HepG2 (cell line): ENCODE measurements at regions not wholly inside any gene's neighbourhood (a gene's known extent, or its start where the extent isn't known, plus 50 kb on each side); places are given as distances from the start of the nearest gene placed in this dataset.
A peak's percentile ranks its signal among the peaks of the same experiment; 100 is the strongest.

Experiments used
- ATAC-seq: fragments of 200-7000 bp; cut with Tn5 transposase; 3 replicates; pipeline ENCODE4 v1.9.1; 2020; ENCODE audit warnings: mild to moderate bottlenecking, moderate library complexity
- BruUV-seq: library from RNA; stranded (reverse); fragments of 400-500 nt; replicated peaks from 2 replicates; lab custom pipeline; 2021; lab: Mats Ljungman, UMichigan
- CTCF ChIA-PET: fragments of 300-600 bp; formaldehyde crosslinking; extraction: SDS; loops from one replicate; lab custom pipeline; 2021; ENCODE audit warnings: low total read pairs, inconsistent platforms, low intra/inter-chr PET ratio; lab: Yijun Ruan, JAX
- POLR2A ChIA-PET: fragments of 350-600 bp; sonication (Branson Sonifier 250); formaldehyde crosslinking; loops from one replicate; lab custom pipeline; 2020; ENCODE audit warnings: antibody characterized with exemption, inconsistent platforms; lab: Yijun Ruan, JAX
- DNase-seq: peaks from one replicate; pipeline ENCODE4 v3.0.0-alpha.2; 2015; ENCODE audit warnings: low spot score
- FAIRE-seq: peaks from 3 replicates; lab custom pipeline; 2011; peaks lifted over from hg19 to GRCh38; lab: Jason Lieb, UNC
- H2AFZ ChIP-seq: one replicate; pipeline ENCODE4 v1.6.1; 2011; ENCODE audit warnings: low read length, inconsistent platforms
- H3K27ac ChIP-seq: fragments of 300-600 bp; 3 replicates; pipeline ENCODE4 v1.8.0; 2011; ENCODE audit warnings: mixed run types, mild to moderate bottlenecking, mixed read lengths, low read length, inconsistent platforms; ENCODE audit not compliant: insufficient read depth; ENCODE audit errors: extremely low read length
- H3K27me3 ChIP-seq, 2 experiments: fragments of 200-600 bp in 1 of 2; 2 replicates in 1 of 2; 3 replicates in 1 of 2; pipeline versions ENCODE4 v1.6.0 to v1.8.0; 2011; ENCODE audit warnings: low read length in 2 of 2, mild to moderate bottlenecking in 2 of 2, moderate library complexity in 2 of 2, inconsistent platforms in 1 of 2; ENCODE audit not compliant: insufficient read depth in 2 of 2, control insufficient read depth in 1 of 2
- H3K36me3 ChIP-seq, 2 experiments: fragments of 200-600 bp in 1 of 2; replicated peaks in 1 of 2; 2 replicates in 1 of 2; 3 replicates in 1 of 2; pipeline versions ENCODE4 v1.5.1 to v1.8.0; 2011; ENCODE audit warnings: low read length in 2 of 2, inconsistent platforms in 1 of 2; ENCODE audit not compliant: insufficient read depth in 2 of 2, control insufficient read depth in 1 of 2
- H3K4me1 ChIP-seq: 2 replicates; pipeline ENCODE4 v1.5.1; 2012; ENCODE audit warnings: low read length, inconsistent platforms; ENCODE audit not compliant: insufficient read depth
- H3K4me2 ChIP-seq: 2 replicates; pipeline ENCODE4 v1.6.0; 2011; ENCODE audit warnings: low read depth, low read length, inconsistent platforms
- H3K4me3 ChIP-seq, 3 experiments: fragments of 200-600 bp in 1 of 3; sonication (generic), shearing (Covaris generic) in 1 of 3; replicated peaks in 1 of 3; 2 replicates each; pipeline ENCODE4 v1.5.1; 2011 to 2016; ENCODE audit warnings: low read length in 3 of 3, inconsistent platforms in 2 of 3, low read depth in 2 of 3, mild to moderate bottlenecking in 2 of 3, control low read depth in 1 of 3, mixed read lengths in 1 of 3; ENCODE audit not compliant: insufficient read depth in 1 of 3
- H3K79me2 ChIP-seq: one replicate; pipeline ENCODE4 v1.6.1; 2011; ENCODE audit warnings: low read length, inconsistent platforms; ENCODE audit not compliant: insufficient read depth
- H3K9ac ChIP-seq: 2 replicates; pipeline ENCODE4 v1.6.0; 2011; ENCODE audit warnings: mild to moderate bottlenecking, low read depth, low read length, inconsistent platforms; ENCODE audit not compliant: insufficient read depth
- H3K9me3 ChIP-seq: 2 replicates; pipeline ENCODE4 v1.5.1; 2012; ENCODE audit warnings: mild to moderate bottlenecking, low read length
- H4K20me1 ChIP-seq: 2 replicates; pipeline ENCODE4 v1.6.0; 2011; ENCODE audit warnings: inconsistent platforms, mild to moderate bottlenecking, low read length, moderate library complexity; ENCODE audit not compliant: insufficient read depth
- FOXM1 ChIP-seq: sonication (generic); formaldehyde crosslinking; IDR thresholded peaks from 2 replicates; pipeline ENCODE4 v1.5.0; 2020; ENCODE audit warnings: missing genetic modification reagents
- KLF9 ChIP-seq: IDR thresholded peaks from 2 replicates; pipeline ENCODE4 v1.6.1; 2016; ENCODE audit warnings: low read depth
- MTA3 ChIP-seq: sonication (generic); formaldehyde crosslinking; IDR thresholded peaks from 2 replicates; pipeline ENCODE4 v1.4.0; 2020; ENCODE audit warnings: missing genetic modification reagents
- NFKBIZ ChIP-seq: IDR thresholded peaks from 2 replicates; pipeline ENCODE4 v1.6.1; 2018; ENCODE audit warnings: missing genetic modification reagents, missing compliant biosample characterization
- NFYC ChIP-seq: IDR thresholded peaks from 2 replicates; pipeline ENCODE4 v1.6.1; 2016; ENCODE audit warnings: missing genetic modification reagents, missing compliant biosample characterization
- ZBTB3 ChIP-seq: sonication (generic); formaldehyde crosslinking; IDR thresholded peaks from 2 replicates; pipeline ENCODE4 v1.4.0; 2020; ENCODE audit warnings: low read depth, mild to moderate bottlenecking, moderate library complexity, missing genetic modification reagents, borderline replicate concordance
- ZNF30 ChIP-seq: sonication (generic); formaldehyde crosslinking; IDR thresholded peaks from 2 replicates; pipeline ENCODE4 v1.5.0; 2020; ENCODE audit warnings: mild to moderate bottlenecking, missing genetic modification reagents
- ZNF367 ChIP-seq: sonication (generic); formaldehyde crosslinking; IDR thresholded peaks from 2 replicates; pipeline ENCODE4 v1.4.0; 2020; ENCODE audit warnings: missing genetic modification reagents, borderline replicate concordance
- ZNF382 ChIP-seq: sonication (generic); formaldehyde crosslinking; IDR thresholded peaks from 2 replicates; pipeline ENCODE4 v1.5.0; 2020; ENCODE audit warnings: missing genetic modification reagents, mild to moderate bottlenecking, borderline replicate concordance
- ZNF432 ChIP-seq: sonication (generic); formaldehyde crosslinking; IDR thresholded peaks from 2 replicates; pipeline ENCODE4 v1.5.0; 2020; ENCODE audit warnings: missing genetic modification reagents, mild to moderate bottlenecking, borderline replicate concordance
- ZNF652 ChIP-seq: IDR thresholded peaks from 2 replicates; pipeline ENCODE4 v1.6.1; 2016; ENCODE audit warnings: low read depth, borderline replicate concordance
- ZSCAN21 ChIP-seq: sonication (generic); formaldehyde crosslinking; IDR thresholded peaks from 2 replicates; pipeline ENCODE4 v1.8.0; 2022; ENCODE audit warnings: mild to moderate bottlenecking, missing genetic modification reagents, moderate library complexity, borderline replicate concordance
- WGBS: methylation state at CpG from one replicate; pipeline ENCODE4 v1.1.6; 2017; ENCODE audit warnings: low lambda C conversion rate; 5-methylcytosine and 5-hydroxymethylcytosine counted together
- in situ Hi-C: cut with HindIII; loops from 2 replicates; pipeline ENCODE4 v1.10.0; 2017; ENCODE audit warnings: low pct_unique_long_range_greater_than_20kb; ENCODE audit not compliant: extremely low pct_ligation_motif_present
- intact Hi-C: fragments of 100-400 bp; cut with micrococcal nuclease; formaldehyde crosslinking; loops from one replicate; pipeline ENCODE4 v1.10.0; 2022; ENCODE audit not compliant: unreplicated experiment
- TF ChIP-seq, protein P1 (sequence below): sonication (generic); formaldehyde crosslinking; IDR thresholded peaks from 2 replicates; pipeline ENCODE4 v1.4.0; 2020; ENCODE audit warnings: missing genetic modification reagents, low read depth, mild to moderate bottlenecking, borderline replicate concordance

DNA sequence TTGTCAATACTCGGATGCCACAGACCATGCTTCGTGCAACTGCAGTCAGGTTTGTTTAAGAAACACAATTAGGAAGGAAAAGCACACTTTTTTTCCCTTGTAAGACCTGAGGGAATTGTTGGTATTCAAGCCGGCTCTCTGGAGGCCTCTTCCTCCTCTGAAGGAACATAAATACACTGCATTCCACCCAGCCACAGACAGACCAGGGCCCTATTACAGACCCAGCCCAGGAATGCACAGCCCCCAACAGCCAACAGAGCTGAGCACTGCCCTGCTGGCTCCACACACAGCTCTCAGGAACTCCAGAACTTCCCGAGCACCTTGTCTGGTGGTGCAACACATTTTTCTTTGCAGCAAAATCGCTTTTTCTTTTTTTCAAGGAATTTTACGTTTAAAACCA, 488.7 kb upstream of the PROK2 start:
- FAIRE-seq = no peak
- in situ Hi-C loops = no loop called here
- H2AFZ ChIP-seq = no peak overlapping the region
- H3K4me1 ChIP-seq = peaks cover 36% of the 10 kb centered on the region
- no peaks in the 10 kb centered on the region for H3K79me2 ChIP-seq
- H3K9ac ChIP-seq = no peak overlapping the region
- no peaks in the 10 kb centered on the region for H3K9me3 ChIP-seq
- ATAC-seq = peak; percentile 53; the same call in 2 of the 3 replicates
- peaks cover 0 to 4% of the 10 kb centered on the region in 2 experiments; a peak in 1 of 5 replicates for H3K27me3 ChIP-seq
- H4K20me1 ChIP-seq = no peaks in the 10 kb centered on the region
- H3K4me2 ChIP-seq = no peak overlapping the region
- ChIA-PET CTCF (no interaction called here), POLR2A (no interaction called here)
- no TSS peak for BruUV-seq
- H3K36me3 ChIP-seq = no peaks in the 10 kb centered on the region
- under 1% methylated on average over 6 of the region's 6 CpGs for WGBS
- intact Hi-C loops = no loop called here
- DNase-seq = no peak
- H3K27ac ChIP-seq = no peak overlapping the region
- TF ChIP-seq FOXM1 (CRISPR knock-in tag) = no peak
- no peak for TF ChIP-seq ZNF652
- no peak for TF ChIP-seq ZNF30 (CRISPR knock-in tag)
- TF ChIP-seq NFKBIZ (CRISPR knock-in tag) = no peak
- TF ChIP-seq ZNF382 (CRISPR knock-in tag) = no peak
- no peak for TF ChIP-seq ZSCAN21 (CRISPR knock-in tag)
- no peak for TF ChIP-seq ZNF367 (CRISPR knock-in tag)
- no peak for TF ChIP-seq KLF9 (CRISPR knock-in tag)
- TF ChIP-seq, protein P1, sequence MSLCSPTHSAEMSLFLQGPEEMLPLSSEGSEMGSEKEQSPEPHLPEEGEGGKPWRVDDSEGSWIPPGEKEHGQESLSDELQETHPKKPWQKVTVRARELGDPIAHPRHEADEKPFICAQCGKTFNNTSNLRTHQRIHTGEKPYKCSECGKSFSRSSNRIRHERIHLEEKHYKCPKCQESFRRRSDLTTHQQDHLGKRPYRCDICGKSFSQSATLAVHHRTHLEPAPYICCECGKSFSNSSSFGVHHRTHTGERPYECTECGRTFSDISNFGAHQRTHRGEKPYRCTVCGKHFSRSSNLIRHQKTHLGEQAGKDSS = no peak
- TF ChIP-seq ZNF432 (CRISPR knock-in tag) = no peak
- no peak for TF ChIP-seq NFYC (CRISPR knock-in tag)
- no peak for TF ChIP-seq ZBTB3 (CRISPR knock-in tag)
- no peak for TF ChIP-seq MTA3 (CRISPR knock-in tag)
- TF ChIP-seq, all 625 proteins: peak for 0
- H3K4me3 ChIP-seq = no peak overlapping the region
